Astrocyte (in vitro differentiated cells and primary cell): ENCODE measurements at regions not wholly inside any gene's neighbourhood (a gene's known extent, or its start where the extent isn't known, plus 50 kb on each side); places are given as distances from the start of the nearest gene placed in this dataset.

ENCODE experiments used
- EZH2 ChIP-seq: IDR thresholded peaks from 2 replicates; pipeline ENCODE4 v1.6.1; 2012; ENCODE audit warnings: mild to moderate bottlenecking, low read length, inconsistent platforms; ENCODE audit not compliant: insufficient read depth
- TF ChIP-seq, protein P1 (sequence below): IDR thresholded peaks from 2 replicates; pipeline ENCODE4 v1.5.1; 2011; ENCODE audit warnings: low read depth, mild to moderate bottlenecking, inconsistent platforms, low read length, moderate library complexity; ENCODE audit not compliant: insufficient read depth

DNA sequence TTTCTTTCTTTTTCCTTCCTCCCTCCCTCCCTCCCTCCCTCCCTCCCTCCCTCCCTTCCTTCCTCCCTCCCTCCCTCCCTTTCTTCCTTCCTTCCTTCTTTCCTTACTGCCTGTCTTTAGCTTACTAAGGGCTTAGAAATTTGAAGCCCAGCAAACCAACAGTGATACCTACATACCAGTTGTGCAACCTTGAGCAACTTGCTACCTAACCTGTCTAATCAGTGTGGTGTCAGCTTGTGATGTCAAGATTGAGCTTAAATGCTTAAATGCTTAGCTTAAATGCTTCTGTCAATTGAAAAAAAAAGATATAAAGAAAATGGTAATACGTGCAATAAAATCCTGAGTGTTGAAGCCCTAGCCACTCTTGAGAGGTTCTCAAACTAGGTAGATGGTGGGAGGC, 728.6 kb downstream of the TRIML1 start:
- TF ChIP-seq, protein P1, sequence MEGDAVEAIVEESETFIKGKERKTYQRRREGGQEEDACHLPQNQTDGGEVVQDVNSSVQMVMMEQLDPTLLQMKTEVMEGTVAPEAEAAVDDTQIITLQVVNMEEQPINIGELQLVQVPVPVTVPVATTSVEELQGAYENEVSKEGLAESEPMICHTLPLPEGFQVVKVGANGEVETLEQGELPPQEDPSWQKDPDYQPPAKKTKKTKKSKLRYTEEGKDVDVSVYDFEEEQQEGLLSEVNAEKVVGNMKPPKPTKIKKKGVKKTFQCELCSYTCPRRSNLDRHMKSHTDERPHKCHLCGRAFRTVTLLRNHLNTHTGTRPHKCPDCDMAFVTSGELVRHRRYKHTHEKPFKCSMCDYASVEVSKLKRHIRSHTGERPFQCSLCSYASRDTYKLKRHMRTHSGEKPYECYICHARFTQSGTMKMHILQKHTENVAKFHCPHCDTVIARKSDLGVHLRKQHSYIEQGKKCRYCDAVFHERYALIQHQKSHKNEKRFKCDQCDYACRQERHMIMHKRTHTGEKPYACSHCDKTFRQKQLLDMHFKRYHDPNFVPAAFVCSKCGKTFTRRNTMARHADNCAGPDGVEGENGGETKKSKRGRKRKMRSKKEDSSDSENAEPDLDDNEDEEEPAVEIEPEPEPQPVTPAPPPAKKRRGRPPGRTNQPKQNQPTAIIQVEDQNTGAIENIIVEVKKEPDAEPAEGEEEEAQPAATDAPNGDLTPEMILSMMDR, result no peak
- no peak for TF ChIP-seq EZH2
